ENCODE measurements at regions not wholly inside any gene's neighbourhood (a gene's known extent, or its start where the extent isn't known, plus 50 kb on each side); places are given as distances from the start of the nearest gene placed in this dataset.
A peak's percentile ranks its signal among the peaks of the same experiment; 100 is the strongest.
"Not testable (repeated sequence)": the region's sequence is repeated elsewhere in the genome, so short reads cannot be mapped to it uniquely, and the experiment has no call there.

DNA sequence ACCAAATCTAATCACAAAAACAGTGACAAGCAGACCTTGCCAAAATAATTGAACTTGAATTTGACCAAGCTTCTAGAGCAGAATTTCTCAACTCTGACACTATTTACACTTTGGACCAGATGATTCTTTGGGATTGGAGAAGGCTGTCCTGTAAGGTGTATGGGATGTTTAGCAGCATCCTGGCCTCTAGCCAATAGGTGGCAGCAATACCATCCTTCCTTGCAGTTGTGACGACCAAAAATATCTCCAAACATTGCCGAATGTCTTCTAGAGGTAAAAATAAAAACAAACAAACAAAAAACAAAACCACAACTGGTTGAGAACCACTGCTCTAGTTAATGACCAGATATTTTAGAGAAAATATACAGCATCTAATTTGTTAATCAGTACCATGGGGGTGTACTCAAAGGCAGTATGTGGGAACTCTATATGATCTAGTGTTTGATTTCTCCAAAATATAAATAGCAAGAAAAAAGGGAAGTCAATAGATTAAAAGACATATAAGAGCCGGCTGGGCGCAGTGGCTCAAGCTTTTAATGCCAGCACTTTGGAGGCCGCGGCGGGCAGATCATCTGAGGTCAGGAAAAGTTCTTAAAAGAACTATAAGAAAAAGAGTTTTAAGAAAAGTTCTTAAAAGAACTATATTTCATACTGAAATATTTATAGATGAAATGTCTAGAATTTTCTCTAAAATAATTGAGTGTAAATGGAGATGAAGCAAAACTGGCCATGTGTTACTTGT, 60.9 kb upstream of the ZNF527 start:
- Histone ChIP-seq H3K9me3 (replicated peaks in 1 of 3) (no peaks in the 10 kb centered on the region), H3K4me3 (no peak overlapping the region), H3K4me1 (replicated peaks in 1 of 2) (no peaks in the 10 kb centered on the region), H3K27me3 (no peaks in the 10 kb centered on the region), H3K27ac (no peak overlapping the region), H3K36me3 (replicated peaks in 1 of 2) (no peaks in the 10 kb centered on the region)
- intact Hi-C loops (cut with DNase I), result no loop called here
- TF ChIP-seq POLR2A (IDR thresholded peaks at IDR 0.05), result no peak
- TF ChIP-seq, protein P1, sequence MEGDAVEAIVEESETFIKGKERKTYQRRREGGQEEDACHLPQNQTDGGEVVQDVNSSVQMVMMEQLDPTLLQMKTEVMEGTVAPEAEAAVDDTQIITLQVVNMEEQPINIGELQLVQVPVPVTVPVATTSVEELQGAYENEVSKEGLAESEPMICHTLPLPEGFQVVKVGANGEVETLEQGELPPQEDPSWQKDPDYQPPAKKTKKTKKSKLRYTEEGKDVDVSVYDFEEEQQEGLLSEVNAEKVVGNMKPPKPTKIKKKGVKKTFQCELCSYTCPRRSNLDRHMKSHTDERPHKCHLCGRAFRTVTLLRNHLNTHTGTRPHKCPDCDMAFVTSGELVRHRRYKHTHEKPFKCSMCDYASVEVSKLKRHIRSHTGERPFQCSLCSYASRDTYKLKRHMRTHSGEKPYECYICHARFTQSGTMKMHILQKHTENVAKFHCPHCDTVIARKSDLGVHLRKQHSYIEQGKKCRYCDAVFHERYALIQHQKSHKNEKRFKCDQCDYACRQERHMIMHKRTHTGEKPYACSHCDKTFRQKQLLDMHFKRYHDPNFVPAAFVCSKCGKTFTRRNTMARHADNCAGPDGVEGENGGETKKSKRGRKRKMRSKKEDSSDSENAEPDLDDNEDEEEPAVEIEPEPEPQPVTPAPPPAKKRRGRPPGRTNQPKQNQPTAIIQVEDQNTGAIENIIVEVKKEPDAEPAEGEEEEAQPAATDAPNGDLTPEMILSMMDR (IDR thresholded peaks at IDR 0.05), result no peak
- DNase-seq, result no peak
- 66 to 73% (median 69%) methylated on average over 7 of the region's 7 CpGs for WGBS, 4 donors

DNA sequence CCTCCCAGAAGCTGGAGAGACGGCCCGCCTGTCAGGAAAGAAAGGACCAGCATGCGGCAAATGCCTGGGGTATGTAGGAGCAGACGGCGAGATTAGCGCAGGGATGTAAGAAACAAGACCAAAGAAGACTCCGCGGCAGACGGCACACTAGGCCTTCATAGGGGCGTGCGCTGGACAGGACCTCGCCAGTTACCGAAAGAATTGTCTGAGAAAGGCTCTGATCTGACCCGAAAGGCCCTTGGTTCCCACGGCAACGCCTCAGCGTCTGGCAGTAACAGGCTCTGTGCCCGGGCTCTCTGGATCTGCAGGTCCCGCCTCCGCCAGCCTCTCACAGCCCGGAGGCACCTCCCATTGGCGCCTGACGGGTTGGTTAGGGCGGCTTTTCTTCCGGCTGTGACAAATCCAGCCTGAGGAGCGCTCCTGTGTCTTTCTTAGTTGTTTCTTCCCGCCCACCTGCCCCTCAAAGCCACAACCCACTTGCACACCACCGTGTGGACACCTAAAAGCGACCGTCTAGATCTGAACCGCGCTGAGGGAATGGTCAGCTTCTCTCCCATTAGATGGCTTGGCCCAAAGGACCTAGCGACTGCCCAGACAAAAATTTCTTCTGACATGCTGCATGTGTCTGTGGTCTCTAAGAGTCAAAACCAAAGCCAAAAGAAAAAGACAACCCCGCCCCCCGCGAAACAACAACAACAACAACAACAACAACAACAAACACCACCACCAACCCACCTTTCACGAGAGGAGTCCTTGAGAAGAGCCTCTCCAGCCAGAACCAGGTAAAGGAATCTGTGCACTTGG, 58.2 kb upstream of the ZNF527 start:
- intact Hi-C loops (cut with DNase I); H3K4me1 ChIP-seq (replicated peaks in 1 of 2); H3K9me3 ChIP-seq (replicated peaks in 1 of 3); H3K27me3 ChIP-seq; H3K36me3 ChIP-seq (replicated peaks in 1 of 2): not testable (repeated sequence)
- peak overlapping the region in 1 of 4 donors; percentile 50 for H3K4me3 ChIP-seq
- peak; percentile 62 to 90 (median 70) for DNase-seq
- WGBS, 4 donors, result 5 to 9% (median 6%) methylated on average over 16 to 35 of the region's 37 CpGs
- TF ChIP-seq POLR2A (IDR thresholded peaks at IDR 0.05), result peak in 1 of 2 donors; percentile 54
- peak overlapping the region in 3 of 5 donors; percentile 50 to 76 (median 62) for H3K27ac ChIP-seq

- Histone ChIP-seq H3K36me3 (replicated peaks in 1 of 2) (no peaks in the 10 kb centered on the region), H3K9me3 (replicated peaks in 1 of 3) (no peaks in the 10 kb centered on the region), H3K27ac (peak overlapping the region in 1 of 5 donors; percentile 76), H3K4me3 (peak overlapping the region in 1 of 4 donors; percentile 50), H3K4me1 (replicated peaks in 1 of 2) (peaks cover 0 to under 1% of the 10 kb centered on the region in 2 donors), H3K27me3 (no peaks in the 10 kb centered on the region)
- no peak for DNase-seq
- TF ChIP-seq POLR2A (IDR thresholded peaks at IDR 0.05), result no peak
- TF ChIP-seq, protein P1 (IDR thresholded peaks at IDR 0.05), result no peak
- intact Hi-C loops (cut with DNase I), result no loop called here
- WGBS, 4 donors, result 90 to 100% (median 93%) methylated on average over 1 of the region's 1 CpG
Observed at GRCh38 chr19:37313335-37313627, 57.6 kb upstream of the ZNF527 start.

DNA sequence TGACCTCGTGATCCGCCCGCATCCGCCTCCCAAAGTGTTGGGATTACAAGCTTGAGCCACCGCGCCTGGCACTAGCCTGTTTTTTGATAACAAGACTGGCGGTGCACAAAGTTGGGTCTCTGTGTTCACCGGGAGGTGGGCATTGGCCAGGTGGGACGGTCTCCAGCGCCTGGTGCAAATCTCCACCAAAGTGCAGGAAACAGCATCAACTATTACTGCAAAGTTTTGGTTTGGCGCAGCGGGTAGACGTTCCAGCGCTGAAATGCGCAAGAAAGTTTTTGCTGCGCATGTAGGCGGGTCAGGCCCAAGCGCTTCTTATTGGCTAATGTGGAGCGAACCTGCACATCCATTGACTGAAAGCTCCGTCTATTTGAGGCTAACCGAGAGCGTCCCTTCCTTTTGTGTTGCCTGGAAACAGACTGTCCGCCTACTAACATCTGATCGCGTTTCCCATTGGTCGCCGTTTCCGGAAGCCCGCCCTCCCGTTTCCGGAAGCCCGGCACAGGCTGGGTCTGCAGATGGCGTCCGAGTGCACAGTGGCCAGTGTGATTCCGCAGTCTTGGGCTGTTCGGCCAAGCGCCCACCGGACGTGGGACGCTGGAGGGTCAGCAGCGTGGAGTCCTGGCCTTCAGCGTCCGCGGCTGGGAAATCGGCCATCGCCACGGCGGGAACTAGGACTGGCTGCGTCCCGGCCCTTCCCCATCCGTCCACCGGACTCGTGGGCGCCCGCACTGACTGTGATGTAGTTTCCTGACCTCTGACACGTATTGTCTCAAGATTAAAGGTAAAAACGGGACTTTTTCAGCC, 53.3 kb upstream of the ZNF527 start:
- DNase-seq, result peak; percentile 96 to 99 (median 98)
- peak; percentile 67 to 86 for TF ChIP-seq POLR2A (IDR thresholded peaks at IDR 0.05)
- TF ChIP-seq, protein P1 (IDR thresholded peaks at IDR 0.05), result peak; percentile 12 to 53 (median 22)
- intact Hi-C loops (cut with DNase I), result no loop called here
- Histone ChIP-seq H3K27me3 (no peaks in the 10 kb centered on the region), H3K9me3 (replicated peaks in 1 of 3) (no peaks in the 10 kb centered on the region), H3K36me3 (replicated peaks in 1 of 2) (no peaks in the 10 kb centered on the region), H3K4me1 (replicated peaks in 1 of 2) (peaks cover 7 to 24% of the 10 kb centered on the region in 2 donors), H3K27ac (peak overlapping the region; percentile 76 to 91 (median 91)), H3K4me3 (peak overlapping the region; percentile 62 to 97 (median 76))
- 0 to 1% (median 0%) methylated on average over 31 to 57 of the region's 57 CpGs for WGBS, 4 donors

DNA sequence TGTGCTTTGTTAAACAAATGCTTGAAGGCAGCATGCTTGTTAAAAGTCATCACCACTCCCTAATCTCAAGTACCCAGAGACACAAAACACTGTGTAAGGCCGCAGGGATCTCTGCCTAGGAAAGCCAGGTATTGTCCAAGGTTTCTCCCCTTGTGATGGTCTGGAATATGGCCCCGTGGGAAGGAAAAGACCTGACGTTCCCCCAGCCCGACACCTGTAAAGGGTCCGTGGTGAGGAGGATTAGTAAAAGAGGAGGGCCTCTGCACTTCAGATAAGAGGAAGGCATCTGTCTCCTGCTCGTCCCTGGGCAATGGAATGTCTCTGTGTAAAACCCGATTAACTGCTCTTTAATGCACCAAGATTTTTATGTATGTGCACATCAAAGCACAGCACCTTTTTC, 49.9 kb upstream of the ZNF527 start:
- 70 to 85% (median 82%) methylated on average over 7 of the region's 7 CpGs for WGBS, 4 donors
- not testable (repeated sequence) for DNase-seq; H3K27me3 ChIP-seq; H3K4me3 ChIP-seq; H3K27ac ChIP-seq; H3K9me3 ChIP-seq (replicated peaks in 1 of 3)
- intact Hi-C loops (cut with DNase I), result loop anchor here in 1 of 2 donors (10.0 kb wide), 2 partner anchors 54 to 106 kb away; partner anchors contain the start of genes ZNF383, ZNF527 and ZNF585B
- Histone ChIP-seq H3K36me3 (replicated peaks in 1 of 2) (peaks cover 0 to 16% of the 10 kb centered on the region in 2 donors), H3K4me1 (replicated peaks in 1 of 2) (peaks cover 7 to 24% of the 10 kb centered on the region in 2 donors)
